Breast epithelium (tissue), 4 donors: ENCODE measurements at regions not wholly inside any gene's neighbourhood (a gene's known extent, or its start where the extent isn't known, plus 50 kb on each side); places are given as distances from the start of the nearest gene placed in this dataset.

ENCODE experiments used
- DNase-seq, 2 donors: peaks; one replicate each; pipeline ENCODE4 v3.0.0-alpha.2; 2019; ENCODE audit warnings: low spot score in 2 of 2
- H3K27ac ChIP-seq, 2 donors: fragments of 200-600 bp; sonication (generic) in 1 of 2; one replicate each; pipeline ENCODE4 v1.5.1; 2016 to 2019; ENCODE audit warnings: mild to moderate bottlenecking in 1 of 2
- H3K27me3 ChIP-seq, 2 donors: fragments of 200-600 bp; sonication (generic) in 1 of 2; one replicate each; pipeline versions ENCODE4 v1.5.1 to v1.6.0; 2017 to 2019; ENCODE audit warnings: control low read depth in 1 of 2, mild to moderate bottlenecking in 1 of 2
- H3K36me3 ChIP-seq: fragments of 200-600 bp; one replicate; pipeline ENCODE4 v1.5.1; 2019
- H3K4me1 ChIP-seq, 2 donors: fragments of 200-600 bp; sonication (generic); one replicate each; pipeline ENCODE4 v1.5.1; 2016 to 2019; ENCODE audit warnings: control low read depth in 1 of 2
- H3K4me3 ChIP-seq, 3 donors: fragments of 200-600 bp; sonication (generic); 1 replicate in 2 of 3; 2 replicates in 1 of 3; pipeline ENCODE4 v1.5.1; 2016 to 2019; ENCODE audit warnings: mild to moderate bottlenecking in 3 of 3, moderate library complexity in 2 of 3
- H3K9me3 ChIP-seq, 2 donors: fragments of 200-600 bp; sonication (generic) in 1 of 2; one replicate each; pipeline ENCODE4 v1.5.1; 2016 to 2019; ENCODE audit warnings: control low read depth in 1 of 2
- POLR2A ChIP-seq: fragments of 450-650 bp; IDR thresholded peaks from one replicate; pipeline ENCODE4 v1.6.1; 2016; ENCODE audit warnings: antibody characterized with exemption, mild to moderate bottlenecking, moderate library complexity
- POLR2AphosphoS5 ChIP-seq, 3 donors: sonication (generic); formaldehyde crosslinking; IDR thresholded peaks; one replicate each; pipeline ENCODE4 v1.6.1; 2017; ENCODE audit warnings: antibody characterized with exemption in 3 of 3
- intact Hi-C: fragments of 100-400 bp; cut with DNase I; formaldehyde crosslinking; loops from one replicate; pipeline ENCODE4 v1.15.1; 2023; ENCODE audit warnings: low total_unique reads
- TF ChIP-seq, protein P1 (sequence below), 3 donors: fragments of 450-650 bp; IDR thresholded peaks; one replicate each; pipeline ENCODE4 v1.5.1; 2016 to 2017; ENCODE audit warnings: antibody characterized with exemption in 3 of 3, mild to moderate bottlenecking in 3 of 3, moderate library complexity in 3 of 3

DNA sequence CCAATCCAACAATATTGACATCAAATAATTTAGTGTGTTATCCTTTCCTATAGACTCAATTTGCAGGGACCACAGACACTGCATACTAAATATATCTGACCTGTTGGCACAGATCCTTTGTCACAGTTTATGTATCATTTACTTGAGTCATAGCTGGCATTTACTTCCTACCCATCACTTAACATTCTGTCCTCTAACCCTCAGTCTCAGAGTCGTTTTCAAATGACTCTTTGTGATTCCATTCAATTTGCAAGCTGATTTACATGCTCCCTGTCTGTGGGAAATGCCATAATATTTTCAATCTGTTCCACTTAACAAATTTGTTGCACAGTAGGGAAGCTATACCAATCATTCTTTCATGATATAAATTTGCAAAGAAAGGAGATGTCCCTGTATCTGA is 265.7 kb upstream of the EDIL3 start:
- intact Hi-C loops, result no loop called here
- no peaks in the 10 kb centered on the region for H3K27me3 ChIP-seq
- H3K4me1 ChIP-seq, result no peaks in the 10 kb centered on the region
- TF ChIP-seq POLR2AphosphoS5 (IDR thresholded peaks at IDR 0.05) (no peak), POLR2A (no peak)
- TF ChIP-seq, protein P1, sequence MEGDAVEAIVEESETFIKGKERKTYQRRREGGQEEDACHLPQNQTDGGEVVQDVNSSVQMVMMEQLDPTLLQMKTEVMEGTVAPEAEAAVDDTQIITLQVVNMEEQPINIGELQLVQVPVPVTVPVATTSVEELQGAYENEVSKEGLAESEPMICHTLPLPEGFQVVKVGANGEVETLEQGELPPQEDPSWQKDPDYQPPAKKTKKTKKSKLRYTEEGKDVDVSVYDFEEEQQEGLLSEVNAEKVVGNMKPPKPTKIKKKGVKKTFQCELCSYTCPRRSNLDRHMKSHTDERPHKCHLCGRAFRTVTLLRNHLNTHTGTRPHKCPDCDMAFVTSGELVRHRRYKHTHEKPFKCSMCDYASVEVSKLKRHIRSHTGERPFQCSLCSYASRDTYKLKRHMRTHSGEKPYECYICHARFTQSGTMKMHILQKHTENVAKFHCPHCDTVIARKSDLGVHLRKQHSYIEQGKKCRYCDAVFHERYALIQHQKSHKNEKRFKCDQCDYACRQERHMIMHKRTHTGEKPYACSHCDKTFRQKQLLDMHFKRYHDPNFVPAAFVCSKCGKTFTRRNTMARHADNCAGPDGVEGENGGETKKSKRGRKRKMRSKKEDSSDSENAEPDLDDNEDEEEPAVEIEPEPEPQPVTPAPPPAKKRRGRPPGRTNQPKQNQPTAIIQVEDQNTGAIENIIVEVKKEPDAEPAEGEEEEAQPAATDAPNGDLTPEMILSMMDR (IDR thresholded peaks at IDR 0.05), result no peak
- H3K27ac ChIP-seq, result no peak overlapping the region
- H3K9me3 ChIP-seq, result no peaks in the 10 kb centered on the region
- no peaks in the 10 kb centered on the region for H3K36me3 ChIP-seq
- no peak for DNase-seq
- no peak overlapping the region for H3K4me3 ChIP-seq

DNA sequence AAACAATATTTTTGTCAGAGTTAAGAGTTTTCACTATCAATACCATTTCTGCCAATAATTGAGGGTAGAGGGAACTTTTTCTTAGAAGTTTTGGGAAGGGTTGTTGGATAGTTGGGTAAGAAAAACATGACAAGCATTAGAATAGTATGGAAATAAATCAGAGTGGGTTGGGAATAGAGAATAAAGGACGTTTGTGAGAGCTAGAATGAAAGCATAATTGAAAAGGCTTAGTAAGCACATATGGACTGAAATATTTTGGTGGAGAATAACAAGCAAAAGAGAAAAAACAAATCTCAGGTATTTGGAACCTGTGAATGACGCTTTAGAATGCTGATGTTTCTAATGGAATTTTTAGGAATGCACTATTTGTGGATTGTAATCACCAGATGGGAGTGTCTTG is 262.9 kb upstream of the EDIL3 start:
- no peak for DNase-seq
- Histone ChIP-seq H3K4me3 (no peak overlapping the region), H3K27me3 (no peaks in the 10 kb centered on the region), H3K27ac (no peak overlapping the region), H3K4me1 (no peaks in the 10 kb centered on the region), H3K9me3 (no peaks in the 10 kb centered on the region), H3K36me3 (no peaks in the 10 kb centered on the region)
- intact Hi-C loops, result no loop called here
- TF ChIP-seq, protein P1 (IDR thresholded peaks at IDR 0.05), result no peak
- no peak for TF ChIP-seq POLR2A
- no peak for TF ChIP-seq POLR2AphosphoS5 (IDR thresholded peaks at IDR 0.05)

DNA sequence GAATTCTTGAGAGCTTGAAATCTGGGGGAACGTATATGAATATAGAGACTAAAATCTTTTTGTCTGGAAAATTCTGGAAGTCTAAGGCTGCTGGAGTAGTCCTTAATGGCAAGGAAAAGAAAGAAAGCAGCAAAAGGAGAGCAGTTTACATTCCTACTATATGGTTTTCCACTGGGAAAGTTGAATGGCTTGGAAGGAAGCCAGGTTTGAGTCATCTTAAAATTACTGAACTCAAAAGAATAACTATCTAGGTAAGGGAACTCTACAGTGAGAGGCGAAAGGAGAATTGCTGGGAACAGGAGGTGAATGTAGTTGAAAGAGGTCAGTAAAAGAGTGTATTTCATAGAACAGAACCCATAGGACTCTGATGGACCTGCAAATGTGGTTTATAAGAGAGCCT is 258.1 kb upstream of the EDIL3 start:
- no peaks in the 10 kb centered on the region for H3K36me3 ChIP-seq
- H3K4me3 ChIP-seq, result no peak overlapping the region
- DNase-seq, result no peak
- TF ChIP-seq POLR2AphosphoS5 (IDR thresholded peaks at IDR 0.05) (no peak), POLR2A (no peak)
- TF ChIP-seq, protein P1 (IDR thresholded peaks at IDR 0.05), result no peak
- intact Hi-C loops, result no loop called here
- H3K9me3 ChIP-seq, result no peaks in the 10 kb centered on the region
- no peaks in the 10 kb centered on the region for H3K27me3 ChIP-seq
- no peak overlapping the region for H3K27ac ChIP-seq
- H3K4me1 ChIP-seq, result no peaks in the 10 kb centered on the region

DNA sequence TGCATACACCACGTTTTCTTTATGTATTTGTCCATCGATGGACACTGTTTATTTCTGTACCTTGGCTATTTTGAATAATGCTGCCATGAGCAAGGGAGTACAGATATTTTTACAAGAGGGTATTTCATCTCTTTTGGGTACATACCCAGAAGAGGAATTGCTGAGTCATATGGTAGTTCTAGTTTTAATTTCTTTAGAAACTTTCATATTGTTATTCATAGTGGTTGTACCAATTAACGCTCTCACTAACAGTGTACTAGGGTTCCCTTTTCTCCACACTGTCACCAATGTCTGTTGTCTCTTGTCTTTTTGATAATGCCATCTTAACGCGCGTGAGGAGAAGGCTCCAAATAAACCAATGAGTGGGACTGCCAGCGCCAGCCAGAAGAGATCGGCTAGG is 257.6 kb upstream of the EDIL3 start:
- H3K36me3 ChIP-seq, result no peaks in the 10 kb centered on the region
- H3K27me3 ChIP-seq, result no peaks in the 10 kb centered on the region
- DNase-seq, result no peak
- H3K9me3 ChIP-seq, result no peaks in the 10 kb centered on the region
- TF ChIP-seq, protein P1 (IDR thresholded peaks at IDR 0.05), result no peak
- TF ChIP-seq POLR2A, result no peak
- TF ChIP-seq POLR2AphosphoS5 (IDR thresholded peaks at IDR 0.05), result no peak
- no peak overlapping the region for H3K4me3 ChIP-seq
- intact Hi-C loops, result no loop called here
- no peak overlapping the region for H3K27ac ChIP-seq
- no peaks in the 10 kb centered on the region for H3K4me1 ChIP-seq

DNA sequence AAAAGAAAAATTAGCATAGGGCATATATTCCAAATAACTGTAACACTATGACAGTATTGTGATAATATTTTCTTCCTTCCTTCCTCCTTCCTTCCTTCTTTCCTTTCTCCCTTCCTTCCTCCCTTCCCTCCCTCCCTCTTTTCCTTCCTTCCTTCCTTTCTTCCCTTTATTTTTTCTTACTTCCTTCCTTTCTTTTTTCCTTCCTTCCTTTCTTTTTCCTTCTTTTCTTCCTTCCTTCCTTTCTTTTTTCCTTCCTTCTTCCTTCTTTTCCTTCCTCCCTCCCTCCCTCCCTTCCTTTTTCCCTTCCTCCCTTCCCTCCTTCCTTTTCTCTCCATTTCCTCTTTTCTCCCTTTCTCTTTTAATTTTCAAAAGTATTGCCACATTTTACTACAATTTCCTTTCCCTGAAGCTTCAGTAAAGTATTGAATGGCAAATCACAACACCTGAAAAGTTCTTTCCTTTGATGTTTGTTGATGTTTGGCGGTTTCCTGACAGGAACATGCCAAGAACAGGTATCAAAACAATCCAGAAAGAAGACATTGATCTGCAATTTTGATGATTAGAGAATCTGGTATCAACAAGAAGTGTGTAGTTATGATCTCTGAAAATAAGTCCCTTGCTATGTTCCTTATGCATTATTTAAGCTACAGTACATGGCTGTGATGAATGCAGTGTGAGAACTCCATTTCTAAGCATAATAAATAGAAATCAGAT is 253.1 kb upstream of the EDIL3 start:
- no peak for TF ChIP-seq POLR2A
- TF ChIP-seq, protein P1 (IDR thresholded peaks at IDR 0.05), result no peak
- TF ChIP-seq POLR2AphosphoS5 (IDR thresholded peaks at IDR 0.05), result no peak
- H3K27ac ChIP-seq, result no peak overlapping the region
- H3K4me3 ChIP-seq, result no peak overlapping the region
- no peaks in the 10 kb centered on the region for H3K9me3 ChIP-seq
- DNase-seq, result no peak
- H3K4me1 ChIP-seq, result no peaks in the 10 kb centered on the region
- no peaks in the 10 kb centered on the region for H3K27me3 ChIP-seq
- intact Hi-C loops, result no loop called here
- no peaks in the 10 kb centered on the region for H3K36me3 ChIP-seq
